ENCODE measurements at regions not wholly inside any gene's neighbourhood (a gene's known extent, or its start where the extent isn't known, plus 50 kb on each side); places are given as distances from the start of the nearest gene placed in this dataset.

DNA sequence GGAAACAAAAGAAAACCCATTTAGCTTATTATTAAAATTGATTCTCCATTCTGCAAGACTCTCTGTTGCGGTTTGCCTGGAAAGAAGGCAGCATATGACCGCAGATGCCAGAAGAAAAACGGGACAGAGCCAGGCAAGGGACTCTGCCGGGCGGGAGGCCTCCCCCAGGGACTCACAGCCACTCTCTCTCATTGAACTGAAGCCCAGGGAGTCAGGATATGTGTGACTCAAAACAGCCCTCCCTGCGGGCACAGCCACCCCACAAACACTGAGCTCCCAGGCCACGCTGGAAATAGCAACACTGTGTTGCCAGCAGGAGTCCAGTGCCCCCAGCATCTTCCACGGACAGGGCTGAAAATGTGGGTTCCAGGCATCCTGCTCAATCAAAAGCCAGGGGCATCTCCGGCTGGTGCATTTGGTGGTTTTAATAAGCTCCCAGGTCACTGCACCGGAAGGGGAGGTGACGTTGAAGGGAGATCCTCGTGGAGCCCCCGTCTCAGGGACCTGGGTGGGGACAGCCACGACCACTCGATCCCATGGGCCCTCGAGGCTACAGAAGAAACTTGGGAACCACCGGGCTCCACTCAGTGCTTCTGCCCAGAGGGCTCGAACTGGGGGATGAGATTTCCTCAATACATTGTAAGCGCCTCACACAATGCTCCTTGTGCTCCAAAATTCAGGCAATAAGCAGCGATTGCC lies 624.5 kb downstream of the TBC1D22A start:
- Histone ChIP-seq H3K9ac (ENCODE audit: low read depth, low read length, poor library complexity, severe bottlenecking) (no peak overlapping the region), H3K9me2 (replicated peaks; ENCODE audit: low read depth, low read length) (no peaks in the 10 kb centered on the region), H4K20me1 (ENCODE audit: insufficient read depth, low read length, poor library complexity, severe bottlenecking) (no peaks in the 10 kb centered on the region), H3F3A (ENCODE audit: low read depth) (no peaks in the 10 kb centered on the region), H2AFZ (ENCODE audit: low read length) (no peak overlapping the region), H3K4me1 (ENCODE audit: insufficient read depth, low read length, poor library complexity, severe bottlenecking) (no peaks in the 10 kb centered on the region), H3K4me2 (ENCODE audit: low read depth, low read length, poor library complexity, severe bottlenecking) (no peak overlapping the region), H3K36me3 (ENCODE audit: insufficient read depth, low read length) (no peaks in the 10 kb centered on the region), H3K4me3 (ENCODE audit: low read length, poor library complexity, severe bottlenecking) (no peak overlapping the region), H3K9me3 (ENCODE audit: insufficient read depth, low read depth, low read length) (no peaks in the 10 kb centered on the region; the same call in 1 of the 2 replicates), H3K79me2 (ENCODE audit: insufficient read depth, low read length) (no peaks in the 10 kb centered on the region), H3K27me3 (ENCODE audit: insufficient read depth, low read length, poor library complexity, severe bottlenecking) (no peaks in the 10 kb centered on the region)
- no peak for TF ChIP-seq CTCF (conservative IDR thresholded peaks at IDR 0.05; ENCODE audit: low read length)
- no peak for TF ChIP-seq EZH2phosphoT487 (IDR thresholded peaks at IDR 0.05; ENCODE audit: borderline replicate concordance)

GRCh38 chr22:47384977-47385376 lies 622.5 kb downstream of the TBC1D22A start:
- H3K27me3 ChIP-seq (ENCODE audit: insufficient read depth, low read length, poor library complexity, severe bottlenecking), result no peaks in the 10 kb centered on the region
- no peaks in the 10 kb centered on the region; the same call in 1 of the 2 replicates for H3K9me3 ChIP-seq (ENCODE audit: insufficient read depth, low read depth, low read length)
- H3K4me3 ChIP-seq (ENCODE audit: low read length, poor library complexity, severe bottlenecking), result no peak overlapping the region
- H3F3A ChIP-seq (ENCODE audit: low read depth), result no peaks in the 10 kb centered on the region
- H4K20me1 ChIP-seq (ENCODE audit: insufficient read depth, low read length, poor library complexity, severe bottlenecking), result no peaks in the 10 kb centered on the region
- no peak overlapping the region for H3K4me2 ChIP-seq (ENCODE audit: low read depth, low read length, poor library complexity, severe bottlenecking)
- H2AFZ ChIP-seq (ENCODE audit: low read length), result no peak overlapping the region
- H3K9ac ChIP-seq (ENCODE audit: low read depth, low read length, poor library complexity, severe bottlenecking), result no peak overlapping the region
- no peaks in the 10 kb centered on the region for H3K36me3 ChIP-seq (ENCODE audit: insufficient read depth, low read length)
- no peaks in the 10 kb centered on the region for H3K9me2 ChIP-seq (replicated peaks; ENCODE audit: low read depth, low read length)
- no peaks in the 10 kb centered on the region for H3K4me1 ChIP-seq (ENCODE audit: insufficient read depth, low read length, poor library complexity, severe bottlenecking)
- no peak for TF ChIP-seq CTCF (conservative IDR thresholded peaks at IDR 0.05; ENCODE audit: low read length)
- TF ChIP-seq EZH2phosphoT487 (IDR thresholded peaks at IDR 0.05; ENCODE audit: borderline replicate concordance), result no peak
- no peaks in the 10 kb centered on the region for H3K79me2 ChIP-seq (ENCODE audit: insufficient read depth, low read length)

DNA sequence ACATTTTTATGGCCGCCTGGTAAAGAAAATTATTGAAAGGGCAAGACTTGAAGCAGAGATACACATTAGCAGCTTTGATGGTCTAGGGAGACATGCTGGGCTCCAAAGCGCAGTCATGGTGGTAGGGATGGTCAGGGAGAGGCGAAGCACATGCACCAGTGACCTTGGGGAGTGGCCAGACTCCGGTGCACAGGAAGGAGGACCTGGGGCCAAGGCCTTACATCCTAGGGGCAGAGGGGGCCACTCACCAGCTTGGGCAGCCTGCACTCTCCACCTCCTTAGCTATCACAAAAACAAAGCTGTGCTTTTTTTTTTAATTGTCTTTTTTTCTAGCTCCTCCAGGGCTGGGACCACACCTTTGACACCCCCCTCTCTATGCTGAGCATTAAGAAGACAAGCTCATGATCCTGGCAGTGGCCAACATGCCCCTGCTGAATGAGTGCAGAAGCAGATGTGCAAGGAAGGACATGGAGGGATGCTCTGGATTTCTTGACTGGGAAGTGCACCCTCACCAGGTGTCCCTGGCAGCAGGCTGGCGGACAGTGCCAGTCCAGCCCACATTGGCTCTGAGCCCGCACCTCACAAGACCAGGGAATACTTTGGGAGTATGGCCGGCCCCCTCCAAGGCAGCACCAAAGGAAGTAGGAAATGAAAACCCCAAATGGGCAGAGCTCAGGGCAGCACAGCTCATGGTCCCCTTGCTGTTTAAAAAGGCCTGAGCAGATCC lies 619.9 kb downstream of the TBC1D22A start:
- H3K4me1 ChIP-seq (ENCODE audit: insufficient read depth, low read length, poor library complexity, severe bottlenecking), result no peaks in the 10 kb centered on the region
- H3K9me3 ChIP-seq (ENCODE audit: insufficient read depth, low read depth, low read length), result peaks cover 9% of the 10 kb centered on the region; the same call in 1 of the 2 replicates
- H3K4me3 ChIP-seq (ENCODE audit: low read length, poor library complexity, severe bottlenecking), result no peak overlapping the region
- H3K36me3 ChIP-seq (ENCODE audit: insufficient read depth, low read length), result no peaks in the 10 kb centered on the region
- H3K9ac ChIP-seq (ENCODE audit: low read depth, low read length, poor library complexity, severe bottlenecking), result no peak overlapping the region
- H3K4me2 ChIP-seq (ENCODE audit: low read depth, low read length, poor library complexity, severe bottlenecking), result no peak overlapping the region
- TF ChIP-seq CTCF (conservative IDR thresholded peaks at IDR 0.05; ENCODE audit: low read length), result no peak
- TF ChIP-seq EZH2phosphoT487 (IDR thresholded peaks at IDR 0.05; ENCODE audit: borderline replicate concordance), result no peak
- no peaks in the 10 kb centered on the region for H3F3A ChIP-seq (ENCODE audit: low read depth)
- H3K9me2 ChIP-seq (replicated peaks; ENCODE audit: low read depth, low read length), result no peaks in the 10 kb centered on the region
- H3K27me3 ChIP-seq (ENCODE audit: insufficient read depth, low read length, poor library complexity, severe bottlenecking), result no peaks in the 10 kb centered on the region
- H3K79me2 ChIP-seq (ENCODE audit: insufficient read depth, low read length), result no peaks in the 10 kb centered on the region
- H2AFZ ChIP-seq (ENCODE audit: low read length), result no peak overlapping the region
- H4K20me1 ChIP-seq (ENCODE audit: insufficient read depth, low read length, poor library complexity, severe bottlenecking), result no peaks in the 10 kb centered on the region
